DND-41 (cell line): ENCODE measurements at regions not wholly inside any gene's neighbourhood (a gene's known extent, or its start where the extent isn't known, plus 50 kb on each side); places are given as distances from the start of the nearest gene placed in this dataset.

Source experiments
- EZH2 ChIP-seq: IDR thresholded peaks from 3 replicates; pipeline ENCODE4 v1.6.1; 2012; ENCODE audit warnings: borderline replicate concordance, low read depth, mild to moderate bottlenecking, moderate library complexity, low read length, inconsistent platforms; ENCODE audit not compliant: severe bottlenecking
- TF ChIP-seq, protein P1 (sequence below): IDR thresholded peaks from 2 replicates; pipeline ENCODE4 v1.5.1; 2012; ENCODE audit warnings: borderline replicate concordance, low read length, moderate library complexity, mild to moderate bottlenecking; ENCODE audit not compliant: poor library complexity, severe bottlenecking; ENCODE audit errors: extremely low read depth

DNA sequence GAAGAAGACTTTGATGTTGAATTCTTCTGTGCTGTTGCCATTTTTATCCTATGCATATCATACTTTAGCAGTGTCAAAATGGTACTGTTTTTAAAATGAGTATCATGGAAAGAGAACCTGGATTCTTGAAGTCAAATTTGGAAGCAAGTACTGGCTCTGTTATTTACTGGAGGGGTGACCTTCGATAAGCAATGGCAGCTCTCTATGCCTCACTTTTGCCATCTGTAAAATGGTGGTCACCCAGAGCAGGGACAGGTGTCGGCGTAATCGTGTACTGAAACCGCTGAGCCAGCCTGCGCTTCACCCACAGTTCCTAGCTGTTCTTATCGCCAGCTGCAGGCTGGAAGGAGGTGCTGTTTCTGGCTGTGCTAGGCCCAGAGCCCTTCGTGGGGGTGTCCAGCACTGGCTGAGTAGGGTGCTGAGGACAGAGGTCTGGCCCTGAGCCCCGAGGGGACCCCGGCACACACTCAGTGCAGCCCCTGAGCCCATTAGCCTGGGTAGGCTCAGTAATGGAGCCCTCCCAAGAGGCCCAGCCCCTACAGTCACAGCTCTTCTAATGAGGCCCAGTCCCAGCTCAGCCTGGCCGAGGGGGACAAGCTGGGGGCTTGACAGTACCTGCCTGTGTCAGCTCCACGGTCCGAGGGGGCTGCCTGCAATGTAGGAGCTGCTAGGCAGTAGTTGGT lies 183.5 kb downstream of the PHETA1 start:
- TF ChIP-seq, protein P1, sequence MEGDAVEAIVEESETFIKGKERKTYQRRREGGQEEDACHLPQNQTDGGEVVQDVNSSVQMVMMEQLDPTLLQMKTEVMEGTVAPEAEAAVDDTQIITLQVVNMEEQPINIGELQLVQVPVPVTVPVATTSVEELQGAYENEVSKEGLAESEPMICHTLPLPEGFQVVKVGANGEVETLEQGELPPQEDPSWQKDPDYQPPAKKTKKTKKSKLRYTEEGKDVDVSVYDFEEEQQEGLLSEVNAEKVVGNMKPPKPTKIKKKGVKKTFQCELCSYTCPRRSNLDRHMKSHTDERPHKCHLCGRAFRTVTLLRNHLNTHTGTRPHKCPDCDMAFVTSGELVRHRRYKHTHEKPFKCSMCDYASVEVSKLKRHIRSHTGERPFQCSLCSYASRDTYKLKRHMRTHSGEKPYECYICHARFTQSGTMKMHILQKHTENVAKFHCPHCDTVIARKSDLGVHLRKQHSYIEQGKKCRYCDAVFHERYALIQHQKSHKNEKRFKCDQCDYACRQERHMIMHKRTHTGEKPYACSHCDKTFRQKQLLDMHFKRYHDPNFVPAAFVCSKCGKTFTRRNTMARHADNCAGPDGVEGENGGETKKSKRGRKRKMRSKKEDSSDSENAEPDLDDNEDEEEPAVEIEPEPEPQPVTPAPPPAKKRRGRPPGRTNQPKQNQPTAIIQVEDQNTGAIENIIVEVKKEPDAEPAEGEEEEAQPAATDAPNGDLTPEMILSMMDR: no peak
- no peak for TF ChIP-seq EZH2
